Parathyroid adenoma (tissue), 2 donors: ENCODE measurements at regions not wholly inside any gene's neighbourhood (a gene's known extent, or its start where the extent isn't known, plus 50 kb on each side); places are given as distances from the start of the nearest gene placed in this dataset.

Source experiments
- H2AFZ ChIP-seq: fragments of 300-600 bp; sonication (generic); one replicate; pipeline ENCODE4 v1.7.0; 2017; ENCODE audit warnings: antibody characterized with exemption, mild to moderate bottlenecking
- H3K27ac ChIP-seq: fragments of 300-600 bp; sonication (generic); one replicate; pipeline ENCODE4 v1.7.0; 2017
- H3K27me3 ChIP-seq: fragments of 300-600 bp; sonication (generic); one replicate; pipeline ENCODE4 v1.7.0; 2017; ENCODE audit warnings: low read length; ENCODE audit not compliant: control insufficient read depth, insufficient read depth
- H3K36me3 ChIP-seq: fragments of 300-600 bp; sonication (generic); one replicate; pipeline ENCODE4 v1.7.0; 2017; ENCODE audit warnings: low read length; ENCODE audit not compliant: control insufficient read depth, insufficient read depth
- H3K4me1 ChIP-seq: fragments of 300-600 bp; sonication (generic); one replicate; pipeline ENCODE4 v1.7.0; 2017; ENCODE audit warnings: control low read depth
- H3K4me2 ChIP-seq: fragments of 300-600 bp; sonication (generic); one replicate; pipeline ENCODE4 v1.7.0; 2017; ENCODE audit warnings: low read length
- H3K4me3 ChIP-seq: fragments of 300-600 bp; sonication (generic); one replicate; pipeline ENCODE4 v1.7.0; 2017; ENCODE audit warnings: low read depth, low read length
- H3K79me2 ChIP-seq: fragments of 300-600 bp; sonication (generic); one replicate; pipeline ENCODE4 v1.7.0; 2017; ENCODE audit warnings: control low read depth
- H3K9ac ChIP-seq: fragments of 300-600 bp; sonication (generic); one replicate; pipeline ENCODE4 v1.7.0; 2017; ENCODE audit warnings: mild to moderate bottlenecking
- H3K9me3 ChIP-seq: fragments of 300-600 bp; sonication (generic); one replicate; pipeline ENCODE4 v1.7.0; 2017; ENCODE audit warnings: low read length; ENCODE audit not compliant: control insufficient read depth
- CTCF ChIP-seq: fragments of 300-600 bp; sonication (generic); IDR thresholded peaks from one replicate; pipeline ENCODE4 v1.7.0; 2017; ENCODE audit warnings: antibody characterized with exemption, mild to moderate bottlenecking
- donor health status: primary hyperparathyroidism.

GRCh38 chr6:97726378-97726777, 443.4 kb upstream of the MMS22L start:
- Histone ChIP-seq H3K36me3 (no peaks in the 10 kb centered on the region), H3K9ac (no peak overlapping the region), H3K27me3 (no peaks in the 10 kb centered on the region), H3K4me2 (no peak overlapping the region), H3K9me3 (no peaks in the 10 kb centered on the region), H2AFZ (no peak overlapping the region), H3K79me2 (no peaks in the 10 kb centered on the region), H3K4me1 (no peaks in the 10 kb centered on the region), H3K4me3 (no peak overlapping the region), H3K27ac (no peak overlapping the region)
- TF ChIP-seq CTCF, result no peak

- no peaks in the 10 kb centered on the region for H3K36me3 ChIP-seq
- H3K79me2 ChIP-seq, result no peaks in the 10 kb centered on the region
- no peak overlapping the region for H3K4me3 ChIP-seq
These were observed 449.0 kb upstream of the MMS22L start for GRCh38 chr6:97732045-97732444.

GRCh38 chr6:97757575-97757974, 474.6 kb upstream of the MMS22L start:
- TF ChIP-seq CTCF, result no peak
- H2AFZ ChIP-seq, result no peak overlapping the region
- H3K27me3 ChIP-seq, result no peaks in the 10 kb centered on the region
- no peak overlapping the region for H3K27ac ChIP-seq
- no peak overlapping the region for H3K4me3 ChIP-seq
- no peaks in the 10 kb centered on the region for H3K36me3 ChIP-seq
- no peaks in the 10 kb centered on the region for H3K79me2 ChIP-seq
- no peak overlapping the region for H3K9ac ChIP-seq
- H3K4me2 ChIP-seq, result no peak overlapping the region
- no peaks in the 10 kb centered on the region for H3K9me3 ChIP-seq
- no peaks in the 10 kb centered on the region for H3K4me1 ChIP-seq

More at GRCh38 chr6:97732045-97732444, 449.0 kb upstream of the MMS22L start:
- no peak overlapping the region for H3K9ac ChIP-seq
- no peaks in the 10 kb centered on the region for H3K4me1 ChIP-seq
- H3K4me2 ChIP-seq, result no peak overlapping the region
- H3K9me3 ChIP-seq, result no peaks in the 10 kb centered on the region
- no peaks in the 10 kb centered on the region for H3K27me3 ChIP-seq
- TF ChIP-seq CTCF, result no peak
- H2AFZ ChIP-seq, result no peak overlapping the region
- no peak overlapping the region for H3K27ac ChIP-seq

GRCh38 chr6:97765461-97765860, 482.4 kb upstream of the MMS22L start:
- H3K27me3 ChIP-seq, result no peaks in the 10 kb centered on the region
- H3K4me1 ChIP-seq, result no peaks in the 10 kb centered on the region
- H3K36me3 ChIP-seq, result no peaks in the 10 kb centered on the region

More at GRCh38 chr6:97765461-97765860, 482.4 kb upstream of the MMS22L start:
- Histone ChIP-seq H3K27ac (no peak overlapping the region), H3K9me3 (no peaks in the 10 kb centered on the region), H3K4me2 (no peak overlapping the region), H2AFZ (no peak overlapping the region), H3K79me2 (no peaks in the 10 kb centered on the region), H3K9ac (no peak overlapping the region), H3K4me3 (no peak overlapping the region)
- TF ChIP-seq CTCF, result no peak
